ENCODE measurements at regions not wholly inside any gene's neighbourhood (a gene's known extent, or its start where the extent isn't known, plus 50 kb on each side); places are given as distances from the start of the nearest gene placed in this dataset.

- TF ChIP-seq MAX (IDR thresholded peaks at IDR 0.05) (no peak), NFIC (IDR thresholded peaks at IDR 0.05) (no peak), FOXM1 (IDR thresholded peaks at IDR 0.05; ENCODE audit: borderline replicate concordance, low read depth) (no peak), TAF1 (IDR thresholded peaks at IDR 0.05; ENCODE audit: low read depth) (no peak), RAD21 (IDR thresholded peaks at IDR 0.05; ENCODE audit: low read depth) (no peak), TEAD4 (IDR thresholded peaks at IDR 0.05) (no peak), ZBTB7A (IDR thresholded peaks at IDR 0.05; ENCODE audit: low read depth) (no peak), EGR1 (IDR thresholded peaks at IDR 0.05) (no peak), EP300 (IDR thresholded peaks at IDR 0.05; ENCODE audit: borderline replicate concordance) (no peak), REST (IDR thresholded peaks at IDR 0.05; ENCODE audit: low read depth) (no peak)
- TF ChIP-seq, protein P1, sequence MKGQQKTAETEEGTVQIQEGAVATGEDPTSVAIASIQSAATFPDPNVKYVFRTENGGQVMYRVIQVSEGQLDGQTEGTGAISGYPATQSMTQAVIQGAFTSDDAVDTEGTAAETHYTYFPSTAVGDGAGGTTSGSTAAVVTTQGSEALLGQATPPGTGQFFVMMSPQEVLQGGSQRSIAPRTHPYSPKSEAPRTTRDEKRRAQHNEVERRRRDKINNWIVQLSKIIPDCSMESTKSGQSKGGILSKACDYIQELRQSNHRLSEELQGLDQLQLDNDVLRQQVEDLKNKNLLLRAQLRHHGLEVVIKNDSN (IDR thresholded peaks at IDR 0.05), result no peak
Observed at GRCh38 chr10:4371691-4372295, 454.2 kb upstream of the AKR1E2 start.

- no peak for TF ChIP-seq TCF12 (IDR thresholded peaks at IDR 0.05; ENCODE audit: low read depth)
- TF ChIP-seq FOXM1 (IDR thresholded peaks at IDR 0.05; ENCODE audit: borderline replicate concordance, low read depth), result no peak
- TF ChIP-seq TAF1 (IDR thresholded peaks at IDR 0.05; ENCODE audit: low read depth), result no peak
- TF ChIP-seq ZBTB7A (IDR thresholded peaks at IDR 0.05; ENCODE audit: low read depth), result no peak
- no peak for TF ChIP-seq TEAD4 (IDR thresholded peaks at IDR 0.05)
- no peak for TF ChIP-seq CREB1 (IDR thresholded peaks at IDR 0.05; ENCODE audit: low read depth)
- TF ChIP-seq YY1 (IDR thresholded peaks at IDR 0.05; ENCODE audit: low read depth), result no peak
- TF ChIP-seq MAX (IDR thresholded peaks at IDR 0.05), result no peak
- TF ChIP-seq NFIC (IDR thresholded peaks at IDR 0.05), result no peak
- no peak for TF ChIP-seq CEBPB (IDR thresholded peaks at IDR 0.05)
- no peak for TF ChIP-seq EP300 (IDR thresholded peaks at IDR 0.05; ENCODE audit: borderline replicate concordance)
Observed at GRCh38 chr10:4370376-4370775, 455.6 kb upstream of the AKR1E2 start.

DNA sequence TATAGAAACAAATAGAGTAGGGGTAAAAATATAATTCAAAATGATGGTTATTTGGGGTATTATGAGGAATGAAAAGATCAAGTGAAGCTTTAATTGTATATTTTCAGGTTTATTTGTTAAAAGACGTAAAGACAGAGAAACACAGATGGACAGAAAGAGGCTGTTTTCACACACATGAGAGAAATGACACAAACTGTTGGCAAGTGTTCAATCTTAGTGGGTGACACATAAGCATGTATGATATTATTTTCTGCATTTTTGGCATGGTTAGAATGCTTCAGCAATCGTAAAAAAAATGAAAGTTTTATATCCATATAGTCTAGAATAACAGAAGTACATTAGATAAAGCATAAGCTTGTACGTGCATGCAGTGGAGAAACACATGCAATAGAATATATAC, 464.4 kb upstream of the AKR1E2 start:
- TF ChIP-seq ZBTB7A (IDR thresholded peaks at IDR 0.05; ENCODE audit: low read depth) (no peak), MAX (IDR thresholded peaks at IDR 0.05) (no peak)

DNA sequence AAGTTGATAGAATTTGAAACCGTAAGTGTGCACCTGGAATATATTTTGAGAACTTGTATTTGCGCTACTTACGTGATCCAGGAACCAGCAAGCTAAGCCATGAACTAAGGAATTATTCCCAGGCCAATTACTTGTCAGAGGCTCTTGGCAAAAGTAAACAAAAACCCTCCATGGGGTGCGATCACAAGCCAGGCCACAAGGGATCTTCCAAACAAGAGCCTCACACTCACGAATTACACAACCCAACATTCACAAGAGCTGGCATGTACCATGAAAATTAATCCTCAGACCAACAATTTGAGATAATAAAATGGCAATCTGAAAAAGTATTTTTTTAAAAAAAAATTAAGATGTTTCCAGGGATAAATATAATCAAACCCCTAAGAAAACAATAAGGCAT, 467.0 kb upstream of the AKR1E2 start:
- TF ChIP-seq YY1 (IDR thresholded peaks at IDR 0.05; ENCODE audit: low read depth), result no peak

GRCh38 chr10:4357911-4358310, 468.1 kb upstream of the AKR1E2 start:
- TF ChIP-seq ZBTB7A (IDR thresholded peaks at IDR 0.05; ENCODE audit: low read depth), result no peak
- no peak for TF ChIP-seq EP300 (IDR thresholded peaks at IDR 0.05; ENCODE audit: borderline replicate concordance)
- TF ChIP-seq FOXM1 (IDR thresholded peaks at IDR 0.05; ENCODE audit: borderline replicate concordance, low read depth), result no peak
- TF ChIP-seq EGR1 (IDR thresholded peaks at IDR 0.05), result no peak
- TF ChIP-seq REST (IDR thresholded peaks at IDR 0.05; ENCODE audit: low read depth), result no peak
- TF ChIP-seq TAF1 (IDR thresholded peaks at IDR 0.05; ENCODE audit: low read depth), result no peak
- no peak for TF ChIP-seq NFIC (IDR thresholded peaks at IDR 0.05)
- no peak for TF ChIP-seq MAX (IDR thresholded peaks at IDR 0.05)
- TF ChIP-seq RAD21 (IDR thresholded peaks at IDR 0.05; ENCODE audit: low read depth), result no peak
- TF ChIP-seq, protein P1 (IDR thresholded peaks at IDR 0.05), result no peak
- TF ChIP-seq YY1 (IDR thresholded peaks at IDR 0.05; ENCODE audit: low read depth), result no peak
- TF ChIP-seq TCF12 (IDR thresholded peaks at IDR 0.05; ENCODE audit: low read depth), result no peak
- TF ChIP-seq TEAD4 (IDR thresholded peaks at IDR 0.05), result no peak
- no peak for TF ChIP-seq CEBPB (IDR thresholded peaks at IDR 0.05)
- no peak for TF ChIP-seq CREB1 (IDR thresholded peaks at IDR 0.05; ENCODE audit: low read depth)

DNA sequence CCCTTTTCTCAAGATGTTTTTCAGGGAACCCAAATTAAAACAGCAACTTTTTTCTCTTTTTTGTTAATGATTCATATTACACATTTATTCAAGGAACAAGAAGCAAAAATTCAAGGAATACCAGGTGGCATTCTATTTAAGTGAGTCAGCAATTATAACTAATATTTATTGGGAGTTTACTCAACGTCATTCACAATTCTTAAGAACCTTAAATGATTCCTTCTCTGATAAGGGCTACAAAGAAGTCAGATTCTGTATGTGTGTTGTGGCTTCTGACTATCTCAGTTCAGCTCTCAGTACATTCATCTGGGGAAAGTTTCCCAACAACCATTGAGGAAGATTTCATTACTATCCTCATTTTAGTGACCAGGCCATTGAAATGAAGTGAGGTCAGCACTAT, 470.7 kb upstream of the AKR1E2 start:
- TF ChIP-seq FOXM1 (IDR thresholded peaks at IDR 0.05; ENCODE audit: borderline replicate concordance, low read depth) (no peak), TCF12 (IDR thresholded peaks at IDR 0.05; ENCODE audit: low read depth) (no peak), TAF1 (IDR thresholded peaks at IDR 0.05; ENCODE audit: low read depth) (no peak), EGR1 (IDR thresholded peaks at IDR 0.05) (no peak), CEBPB (IDR thresholded peaks at IDR 0.05) (no peak), NFIC (IDR thresholded peaks at IDR 0.05) (no peak), ZBTB7A (IDR thresholded peaks at IDR 0.05; ENCODE audit: low read depth) (no peak), MAX (IDR thresholded peaks at IDR 0.05) (no peak), REST (IDR thresholded peaks at IDR 0.05; ENCODE audit: low read depth) (no peak), CREB1 (IDR thresholded peaks at IDR 0.05; ENCODE audit: low read depth) (no peak), YY1 (IDR thresholded peaks at IDR 0.05; ENCODE audit: low read depth) (no peak), EP300 (IDR thresholded peaks at IDR 0.05; ENCODE audit: borderline replicate concordance) (no peak), RAD21 (IDR thresholded peaks at IDR 0.05; ENCODE audit: low read depth) (no peak), TEAD4 (IDR thresholded peaks at IDR 0.05) (no peak)
- TF ChIP-seq, protein P1 (IDR thresholded peaks at IDR 0.05), result no peak

Measured in Ishikawa (cell line).